MM.1S (cell line): ENCODE measurements at regions not wholly inside any gene's neighbourhood (a gene's known extent, or its start where the extent isn't known, plus 50 kb on each side); places are given as distances from the start of the nearest gene placed in this dataset.
"Not testable (repeated sequence)": the region's sequence is repeated elsewhere in the genome, so short reads cannot be mapped to it uniquely, and the experiment has no call there.

ENCODE experiments used
- DNase-seq: peaks from one replicate; pipeline ENCODE4 v3.0.0-alpha.2; 2015
- H2AFZ ChIP-seq: fragments of 300-600 bp; sonication (generic); 2 replicates; pipeline ENCODE4 v1.6.0; 2016; ENCODE audit warnings: antibody characterized with exemption, low read length
- H3F3A ChIP-seq: fragments of 300-600 bp; sonication (generic); 2 replicates; pipeline ENCODE4 v1.6.1; 2016; ENCODE audit warnings: mild to moderate bottlenecking, antibody characterized with exemption, low read length, moderate library complexity, mixed read lengths; ENCODE audit not compliant: insufficient read depth
- H3K27ac ChIP-seq: fragments of 300-600 bp; sonication (generic); 2 replicates; pipeline ENCODE4 v1.5.1; 2016; ENCODE audit warnings: mild to moderate bottlenecking, low read length
- H3K27me3 ChIP-seq: fragments of 300-600 bp; sonication (generic); replicated peaks from 2 replicates; pipeline ENCODE4 v1.6.0; 2016; ENCODE audit warnings: low read length; ENCODE audit not compliant: insufficient read depth
- H3K36me3 ChIP-seq: fragments of 300-600 bp; sonication (generic); replicated peaks from 2 replicates; pipeline ENCODE4 v1.6.1; 2016; ENCODE audit warnings: mild to moderate bottlenecking, low read length, mixed read lengths; ENCODE audit not compliant: insufficient read depth
- H3K4me1 ChIP-seq: fragments of 300-600 bp; sonication (generic); 2 replicates; pipeline ENCODE4 v1.6.1; 2016; ENCODE audit warnings: low read length, mixed read lengths
- H3K4me2 ChIP-seq: fragments of 300-600 bp; sonication (generic); 2 replicates; pipeline ENCODE4 v1.6.0; 2016; ENCODE audit warnings: low read depth, low read length
- H3K4me3 ChIP-seq: fragments of 300-600 bp; sonication (generic); 2 replicates; pipeline ENCODE4 v1.5.1; 2016; ENCODE audit warnings: low read length, mixed read lengths
- H3K79me2 ChIP-seq: fragments of 300-600 bp; sonication (generic); 2 replicates; pipeline ENCODE4 v1.6.1; 2016; ENCODE audit warnings: mixed run types, low read length, mixed read lengths
- H3K9ac ChIP-seq: fragments of 300-600 bp; sonication (generic); 2 replicates; pipeline ENCODE4 v1.6.1; 2016; ENCODE audit warnings: low read length, mixed read lengths
- H3K9me2 ChIP-seq: fragments of 300-600 bp; sonication (generic); replicated peaks from 2 replicates; pipeline ENCODE4 v1.6.1; 2016; ENCODE audit warnings: mild to moderate bottlenecking, low read length, mixed read lengths; ENCODE audit not compliant: insufficient read depth
- H3K9me3 ChIP-seq: fragments of 300-600 bp; sonication (generic); replicated peaks from 2 replicates; pipeline ENCODE4 v1.6.1; 2016; ENCODE audit warnings: mild to moderate bottlenecking, low read length, mixed read lengths; ENCODE audit not compliant: insufficient read depth
- H4K20me1 ChIP-seq: fragments of 300-600 bp; sonication (generic); 2 replicates; pipeline ENCODE4 v1.6.1; 2016; ENCODE audit warnings: mild to moderate bottlenecking, low read length, moderate library complexity, mixed read lengths; ENCODE audit not compliant: insufficient read depth
- CTCF ChIP-seq: fragments of 300-600 bp; sonication (generic); IDR thresholded peaks from 2 replicates; pipeline ENCODE4 v1.5.1; 2016; ENCODE audit warnings: antibody characterized with exemption, low read length, mixed read lengths
- EZH2 ChIP-seq: fragments of 300-600 bp; sonication (generic); optimal IDR thresholded peaks from 2 replicates; pipeline ENCODE3; 2017; ENCODE audit warnings: low read depth, mild to moderate bottlenecking, antibody characterized with exemption, low read length, mixed read lengths
- EZH2phosphoT487 ChIP-seq: fragments of 300-600 bp; sonication (generic); IDR thresholded peaks from 2 replicates; pipeline ENCODE4 v1.6.1; 2018; ENCODE audit warnings: antibody characterized with exemption, low read length

- not testable (repeated sequence) for H3K27me3 ChIP-seq, H3K27ac ChIP-seq, H3K36me3 ChIP-seq, H3K4me1 ChIP-seq, DNase-seq, H3K9ac ChIP-seq, H3K9me2 ChIP-seq, H3K9me3 ChIP-seq, H4K20me1 ChIP-seq, H3K4me2 ChIP-seq, H3K79me2 ChIP-seq, H3F3A ChIP-seq, H2AFZ ChIP-seq, H3K4me3 ChIP-seq
Observed at GRCh38 chr15:24316326-24316725, 359.2 kb upstream of the NPAP1 start.

- no peaks in the 10 kb centered on the region for H3F3A ChIP-seq
- H3K36me3 ChIP-seq = no peaks in the 10 kb centered on the region
- no peaks in the 10 kb centered on the region for H3K27me3 ChIP-seq
- no peak overlapping the region for H3K27ac ChIP-seq
- no peak overlapping the region for H2AFZ ChIP-seq
- no peaks in the 10 kb centered on the region for H3K9me3 ChIP-seq
- no peaks in the 10 kb centered on the region for H3K79me2 ChIP-seq
- H3K4me3 ChIP-seq = no peak overlapping the region
- no peak for TF ChIP-seq CTCF
- no peak for TF ChIP-seq EZH2phosphoT487
- no peak for TF ChIP-seq EZH2
- H3K9me2 ChIP-seq = no peaks in the 10 kb centered on the region
- no peaks in the 10 kb centered on the region for H4K20me1 ChIP-seq
- H3K9ac ChIP-seq = no peak overlapping the region
- H3K4me2 ChIP-seq = no peak overlapping the region
- no peaks in the 10 kb centered on the region for H3K4me1 ChIP-seq
- DNase-seq = no peak
Observed at GRCh38 chr15:24318981-24319380, 356.6 kb upstream of the NPAP1 start.

DNA sequence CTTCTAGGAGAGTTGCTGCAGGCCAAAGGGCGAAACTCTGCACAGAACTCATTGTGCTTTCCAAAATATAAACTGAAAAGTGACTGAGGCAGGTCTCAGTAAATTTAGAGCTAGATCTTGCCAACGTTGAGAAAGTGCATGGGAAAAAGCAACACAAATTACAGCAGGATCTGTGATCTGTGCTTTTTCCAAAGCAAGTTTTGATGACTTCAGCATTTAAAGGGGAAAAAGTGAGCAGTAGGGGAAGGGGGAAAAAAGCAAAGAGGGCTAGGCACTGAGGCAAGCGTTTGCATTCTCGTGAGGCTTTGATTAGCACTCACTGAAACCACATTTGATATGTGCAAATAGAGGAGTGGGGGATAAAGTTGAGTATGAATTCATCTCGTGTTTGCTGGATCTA, 351.5 kb upstream of the NPAP1 start:
- H3K9me2 ChIP-seq, H3K4me3 ChIP-seq, H4K20me1 ChIP-seq, H3K79me2 ChIP-seq, DNase-seq, H3K9me3 ChIP-seq, H2AFZ ChIP-seq, H3F3A ChIP-seq, H3K27ac ChIP-seq, H3K4me1 ChIP-seq, H3K36me3 ChIP-seq, H3K27me3 ChIP-seq, H3K9ac ChIP-seq, H3K4me2 ChIP-seq: not testable (repeated sequence)

DNA sequence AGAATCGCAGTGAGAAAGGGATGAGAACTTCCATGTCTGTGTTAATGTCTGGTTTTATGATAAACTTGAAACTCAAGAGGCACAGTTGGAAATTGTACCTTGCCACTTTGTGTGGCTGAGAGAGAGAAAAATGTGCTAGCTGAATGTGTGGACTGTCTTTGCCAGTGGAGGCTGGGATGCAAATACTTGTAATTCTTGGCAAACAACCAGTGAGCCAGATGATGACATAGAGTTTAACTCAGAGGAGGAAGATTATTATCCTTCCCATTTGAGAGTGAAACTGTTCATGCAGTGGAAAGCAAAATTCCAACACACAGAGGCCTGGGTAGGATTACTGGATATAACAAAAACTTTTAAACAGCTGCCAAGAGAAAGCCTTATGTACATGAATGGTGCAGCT, 349.1 kb upstream of the NPAP1 start:
- not testable (repeated sequence) for H3K9me3 ChIP-seq, DNase-seq, H4K20me1 ChIP-seq, H3K4me1 ChIP-seq, H3K27me3 ChIP-seq, H3K36me3 ChIP-seq, H3K4me2 ChIP-seq, H3K9ac ChIP-seq, H2AFZ ChIP-seq, H3K27ac ChIP-seq, H3K4me3 ChIP-seq, H3K9me2 ChIP-seq, H3K79me2 ChIP-seq, H3F3A ChIP-seq

DNA sequence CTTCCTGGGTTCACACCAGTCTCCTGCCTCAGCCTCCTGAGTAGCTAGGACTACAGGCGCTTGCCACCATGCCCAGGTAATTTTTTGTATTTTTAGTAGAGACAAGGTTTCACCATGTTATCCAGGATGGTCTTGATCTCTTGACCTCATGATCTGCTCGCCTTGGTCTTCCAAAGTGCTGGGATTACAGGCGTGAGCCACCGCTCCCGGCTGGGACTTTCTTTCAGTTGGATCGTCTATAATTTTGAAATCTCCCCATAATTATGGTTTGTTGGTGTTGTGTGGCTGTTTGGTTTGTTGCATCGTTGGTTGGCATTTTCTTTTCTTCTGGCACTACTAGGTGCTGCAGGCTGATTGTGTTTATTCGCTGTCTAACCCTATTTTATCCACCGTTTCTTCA, 343.6 kb upstream of the NPAP1 start:
- H3K36me3 ChIP-seq, H4K20me1 ChIP-seq, DNase-seq, H3K27me3 ChIP-seq, H3F3A ChIP-seq, H3K79me2 ChIP-seq, H3K4me1 ChIP-seq, H3K9me2 ChIP-seq, H3K27ac ChIP-seq, H3K4me3 ChIP-seq, H3K9ac ChIP-seq, H3K9me3 ChIP-seq, H2AFZ ChIP-seq, H3K4me2 ChIP-seq: not testable (repeated sequence)

DNA sequence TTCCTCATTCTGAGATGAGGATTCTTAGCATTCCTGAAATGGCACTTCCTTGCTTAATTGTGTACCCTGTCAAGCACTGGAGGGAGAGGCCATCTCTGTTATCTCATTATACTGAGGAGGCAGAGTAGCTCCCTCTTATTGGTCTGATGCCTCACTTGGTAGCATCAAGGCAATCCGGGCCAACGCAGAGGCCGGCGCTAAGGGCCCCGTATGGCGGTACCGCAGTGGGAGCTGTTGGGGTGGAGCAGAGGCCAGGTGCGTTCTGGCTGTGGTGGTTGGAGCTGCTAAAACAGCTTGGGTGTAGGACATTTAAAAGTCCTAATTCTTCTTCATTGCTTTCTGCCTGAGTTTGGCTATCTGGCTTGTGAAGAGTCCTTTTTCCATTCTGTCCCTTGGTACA, 333.7 kb upstream of the NPAP1 start:
- not testable (repeated sequence) for H3K4me2 ChIP-seq, H3K27ac ChIP-seq, DNase-seq, H3K79me2 ChIP-seq, H3F3A ChIP-seq, H3K27me3 ChIP-seq, H3K36me3 ChIP-seq, H3K9ac ChIP-seq, H3K9me2 ChIP-seq, H3K9me3 ChIP-seq, H4K20me1 ChIP-seq, H3K4me3 ChIP-seq, H2AFZ ChIP-seq, H3K4me1 ChIP-seq

DNA sequence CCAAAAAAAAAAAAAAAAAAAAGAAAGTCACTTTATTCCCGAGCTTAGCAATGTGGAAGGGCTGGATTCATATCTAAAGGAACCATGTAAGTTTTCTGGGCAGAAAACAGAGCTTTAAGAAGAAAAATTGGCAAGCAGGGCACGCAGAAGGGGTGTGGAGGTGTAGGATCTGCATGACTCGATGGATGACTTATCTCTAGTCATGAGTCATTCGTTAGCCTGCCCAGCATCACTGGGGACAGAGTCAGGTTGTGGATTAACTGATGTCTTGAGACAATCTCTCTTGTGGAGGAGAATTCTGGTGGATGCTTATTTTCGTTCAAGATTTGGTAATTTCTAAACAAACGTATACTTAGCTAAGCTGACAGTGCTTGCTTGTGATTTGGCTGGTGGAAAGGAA, 322.8 kb upstream of the NPAP1 start:
- H4K20me1 ChIP-seq, H3K36me3 ChIP-seq: not testable (repeated sequence)

More for the DNA sequence above, 322.8 kb upstream of the NPAP1 start:
- H3K4me2 ChIP-seq, H3F3A ChIP-seq, H3K4me1 ChIP-seq, H2AFZ ChIP-seq, H3K79me2 ChIP-seq, H3K9me2 ChIP-seq, H3K27ac ChIP-seq, DNase-seq, H3K9me3 ChIP-seq, H3K4me3 ChIP-seq, H3K27me3 ChIP-seq, H3K9ac ChIP-seq: not testable (repeated sequence)
